Ascending aorta (tissue), 2 donors: ENCODE measurements at regions not wholly inside any gene's neighbourhood (a gene's known extent, or its start where the extent isn't known, plus 50 kb on each side); places are given as distances from the start of the nearest gene placed in this dataset.

ENCODE experiments used
- DNase-seq, 2 donors: peaks; one replicate each; pipeline ENCODE4 v3.0.0-alpha.2; 2019; ENCODE audit warnings: low spot score in 2 of 2
- H3K27ac ChIP-seq, 2 donors: fragments of 200-600 bp; sonication (generic); one replicate each; pipeline ENCODE4 v1.5.1; 2016 to 2017; ENCODE audit warnings: mild to moderate bottlenecking in 1 of 2
- H3K27me3 ChIP-seq: fragments of 200-600 bp; sonication (generic); one replicate; pipeline ENCODE4 v1.5.1; 2017
- H3K36me3 ChIP-seq, 2 donors: fragments of 200-600 bp; sonication (generic); one replicate each; pipeline ENCODE4 v1.5.1; 2016
- H3K4me1 ChIP-seq, 2 donors: fragments of 200-600 bp; sonication (generic); one replicate each; pipeline ENCODE4 v1.5.1; 2016 to 2017; ENCODE audit warnings: mild to moderate bottlenecking in 1 of 2
- H3K4me3 ChIP-seq, 2 donors: fragments of 200-600 bp; sonication (generic); one replicate each; pipeline ENCODE4 v1.5.1; 2016 to 2017; ENCODE audit warnings: mild to moderate bottlenecking in 1 of 2
- H3K9me3 ChIP-seq, 2 donors: fragments of 200-600 bp; sonication (generic); one replicate each; pipeline ENCODE4 v1.5.1; 2016
- intact Hi-C: fragments of 100-400 bp; cut with DNase I; formaldehyde crosslinking; loops from one replicate; pipeline ENCODE4 v1.15.1; 2023
- TF ChIP-seq, protein P1 (sequence below), 3 experiments: fragments of 200-600 bp in 2 of 3; fragments of 450-650 bp in 1 of 3; sonication (generic) in 2 of 3; IDR thresholded peaks; one replicate each; pipeline ENCODE4 v1.5.1; 2016 to 2019; ENCODE audit warnings: antibody characterized with exemption in 3 of 3, mild to moderate bottlenecking in 1 of 3, moderate library complexity in 1 of 3

GRCh38 chr9:81741103-81741502, 51.8 kb upstream of the TLE1 start:
- no peak for DNase-seq
- no peak overlapping the region for H3K4me3 ChIP-seq
- intact Hi-C loops, result no loop called here
- no peaks in the 10 kb centered on the region for H3K36me3 ChIP-seq
- H3K4me1 ChIP-seq, result peaks cover 0 to 6% of the 10 kb centered on the region in 2 donors
- H3K9me3 ChIP-seq, result peaks cover 0 to 4% of the 10 kb centered on the region in 2 donors
- H3K27ac ChIP-seq, result no peak overlapping the region
- H3K27me3 ChIP-seq, result no peaks in the 10 kb centered on the region
- TF ChIP-seq, protein P1, sequence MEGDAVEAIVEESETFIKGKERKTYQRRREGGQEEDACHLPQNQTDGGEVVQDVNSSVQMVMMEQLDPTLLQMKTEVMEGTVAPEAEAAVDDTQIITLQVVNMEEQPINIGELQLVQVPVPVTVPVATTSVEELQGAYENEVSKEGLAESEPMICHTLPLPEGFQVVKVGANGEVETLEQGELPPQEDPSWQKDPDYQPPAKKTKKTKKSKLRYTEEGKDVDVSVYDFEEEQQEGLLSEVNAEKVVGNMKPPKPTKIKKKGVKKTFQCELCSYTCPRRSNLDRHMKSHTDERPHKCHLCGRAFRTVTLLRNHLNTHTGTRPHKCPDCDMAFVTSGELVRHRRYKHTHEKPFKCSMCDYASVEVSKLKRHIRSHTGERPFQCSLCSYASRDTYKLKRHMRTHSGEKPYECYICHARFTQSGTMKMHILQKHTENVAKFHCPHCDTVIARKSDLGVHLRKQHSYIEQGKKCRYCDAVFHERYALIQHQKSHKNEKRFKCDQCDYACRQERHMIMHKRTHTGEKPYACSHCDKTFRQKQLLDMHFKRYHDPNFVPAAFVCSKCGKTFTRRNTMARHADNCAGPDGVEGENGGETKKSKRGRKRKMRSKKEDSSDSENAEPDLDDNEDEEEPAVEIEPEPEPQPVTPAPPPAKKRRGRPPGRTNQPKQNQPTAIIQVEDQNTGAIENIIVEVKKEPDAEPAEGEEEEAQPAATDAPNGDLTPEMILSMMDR (IDR thresholded peaks at IDR 0.05), result no peak

GRCh38 chr9:81748091-81748490, 58.7 kb upstream of the TLE1 start:
- Histone ChIP-seq H3K4me1 (no peaks in the 10 kb centered on the region), H3K4me3 (no peak overlapping the region), H3K36me3 (no peaks in the 10 kb centered on the region), H3K27ac (no peak overlapping the region), H3K9me3 (peaks cover 0 to 4% of the 10 kb centered on the region in 2 donors), H3K27me3 (no peaks in the 10 kb centered on the region)
- DNase-seq, result no peak
- intact Hi-C loops, result no loop called here
- TF ChIP-seq, protein P1 (IDR thresholded peaks at IDR 0.05), result no peak

- Histone ChIP-seq H3K27ac (peak overlapping the region; percentile 65 to 66), H3K27me3 (no peaks in the 10 kb centered on the region), H3K36me3 (no peaks in the 10 kb centered on the region), H3K9me3 (no peaks in the 10 kb centered on the region), H3K4me1 (peaks cover 0 to 9% of the 10 kb centered on the region in 2 donors), H3K4me3 (no peak overlapping the region)
- TF ChIP-seq, protein P1 (IDR thresholded peaks at IDR 0.05), result no peak
- DNase-seq, result no peak
- intact Hi-C loops, result loop anchor here (10.0 kb wide), 2 partner anchors 139 to 259 kb away; no protein-coding TSS in a partner anchor
Measured at GRCh38 chr9:81753436-81753835, 64.1 kb upstream of the TLE1 start.

DNA sequence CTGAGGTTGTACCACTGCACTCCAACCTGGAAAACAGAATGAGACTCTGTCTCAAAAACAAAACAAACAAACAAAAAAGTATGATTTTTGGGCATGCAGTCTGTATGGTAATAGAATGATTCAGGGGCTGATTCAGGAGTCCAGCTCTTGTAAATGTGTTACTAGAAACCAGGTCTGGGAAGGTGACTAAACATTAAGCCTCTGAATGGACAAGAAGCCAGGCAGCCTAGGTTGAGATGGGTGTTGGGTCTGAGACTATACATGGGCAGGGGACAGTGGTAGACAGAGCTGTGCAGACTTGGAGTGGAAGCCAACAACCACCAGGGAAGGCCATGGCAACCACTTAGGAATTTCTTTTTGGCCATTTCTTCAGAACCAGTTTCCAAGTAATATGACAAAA, 64.9 kb upstream of the TLE1 start:
- peaks cover 0 to 9% of the 10 kb centered on the region in 2 donors for H3K4me1 ChIP-seq
- H3K27me3 ChIP-seq, result no peaks in the 10 kb centered on the region
- TF ChIP-seq, protein P1 (IDR thresholded peaks at IDR 0.05), result no peak
- no peaks in the 10 kb centered on the region for H3K9me3 ChIP-seq
- intact Hi-C loops, result loop anchor here (2.0 to 10.0 kb wide), 3 partner anchors 65 to 259 kb away; partner anchors contain the start of gene TLE1
- DNase-seq, result peak in 1 of 2 donors; percentile 85
- H3K27ac ChIP-seq, result peak overlapping the region; percentile 65 to 66
- no peak overlapping the region for H3K4me3 ChIP-seq
- H3K36me3 ChIP-seq, result no peaks in the 10 kb centered on the region

- Histone ChIP-seq H3K27me3 (no peaks in the 10 kb centered on the region), H3K4me3 (no peak overlapping the region), H3K36me3 (no peaks in the 10 kb centered on the region), H3K9me3 (no peaks in the 10 kb centered on the region), H3K27ac (no peak overlapping the region), H3K4me1 (peaks cover 0 to 13% of the 10 kb centered on the region in 2 donors)
- TF ChIP-seq, protein P1 (IDR thresholded peaks at IDR 0.05), result no peak
- intact Hi-C loops, result loop anchor here (2.0 to 10.0 kb wide), 5 partner anchors 62 to 261 kb away; partner anchors contain the start of gene TLE1
- no peak for DNase-seq
Measured at GRCh38 chr9:81755721-81756120, 66.4 kb upstream of the TLE1 start.

- TF ChIP-seq, protein P1 (IDR thresholded peaks at IDR 0.05), result no peak
Measured at GRCh38 chr9:81756561-81756960, 67.2 kb upstream of the TLE1 start.

More at GRCh38 chr9:81756561-81756960, 67.2 kb upstream of the TLE1 start:
- Histone ChIP-seq H3K27me3 (no peaks in the 10 kb centered on the region), H3K36me3 (no peaks in the 10 kb centered on the region), H3K4me1 (peaks cover 0 to 13% of the 10 kb centered on the region in 2 donors), H3K9me3 (no peaks in the 10 kb centered on the region), H3K27ac (no peak overlapping the region), H3K4me3 (no peak overlapping the region)
- intact Hi-C loops, result loop anchor here (5.0 to 10.0 kb wide), 4 partner anchors 61 to 262 kb away; no protein-coding TSS in a partner anchor
- no peak for DNase-seq
